AG09309 (cell line): ENCODE measurements at regions not wholly inside any gene's neighbourhood (a gene's known extent, or its start where the extent isn't known, plus 50 kb on each side); places are given as distances from the start of the nearest gene placed in this dataset.

Source experiments
- DNase-seq: peaks from one replicate; pipeline ENCODE4 v3.0.0-alpha.2; 2010; ENCODE audit warnings: low read depth
- H3K4me3 ChIP-seq: 2 replicates; pipeline ENCODE4 v1.5.1; 2011; ENCODE audit warnings: mild to moderate bottlenecking, low read depth, low read length, moderate library complexity; ENCODE audit not compliant: control insufficient read depth
- CTCF ChIP-seq: IDR thresholded peaks from 2 replicates; pipeline ENCODE4 v1.5.1; 2011; ENCODE audit warnings: mild to moderate bottlenecking, low read depth, low read length, inconsistent platforms; ENCODE audit not compliant: insufficient read depth, control insufficient read depth; ENCODE audit errors: missing control alignments

DNA sequence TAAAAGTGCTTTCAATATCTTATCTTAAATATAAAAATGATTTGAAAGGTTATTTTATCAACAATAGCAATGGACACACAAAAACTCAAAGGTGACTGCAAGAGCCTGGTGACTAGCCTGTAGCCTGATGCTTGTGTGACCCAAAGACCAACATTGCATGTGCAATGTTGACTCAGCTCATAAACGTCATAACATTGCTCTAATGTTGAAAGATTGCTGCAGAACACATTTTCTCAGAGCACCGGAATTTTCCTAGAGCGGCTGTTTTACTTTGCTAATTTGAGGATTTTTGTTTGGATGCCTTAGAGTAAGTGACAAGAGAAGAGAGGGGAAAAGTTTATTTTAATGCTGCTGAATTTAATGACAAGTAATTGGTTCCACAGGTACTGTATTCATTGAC lies 107.1 kb downstream of the RAB18 start:
- TF ChIP-seq CTCF: no peak
- H3K4me3 ChIP-seq: no peak overlapping the region
- DNase-seq: peak; percentile 75

DNA sequence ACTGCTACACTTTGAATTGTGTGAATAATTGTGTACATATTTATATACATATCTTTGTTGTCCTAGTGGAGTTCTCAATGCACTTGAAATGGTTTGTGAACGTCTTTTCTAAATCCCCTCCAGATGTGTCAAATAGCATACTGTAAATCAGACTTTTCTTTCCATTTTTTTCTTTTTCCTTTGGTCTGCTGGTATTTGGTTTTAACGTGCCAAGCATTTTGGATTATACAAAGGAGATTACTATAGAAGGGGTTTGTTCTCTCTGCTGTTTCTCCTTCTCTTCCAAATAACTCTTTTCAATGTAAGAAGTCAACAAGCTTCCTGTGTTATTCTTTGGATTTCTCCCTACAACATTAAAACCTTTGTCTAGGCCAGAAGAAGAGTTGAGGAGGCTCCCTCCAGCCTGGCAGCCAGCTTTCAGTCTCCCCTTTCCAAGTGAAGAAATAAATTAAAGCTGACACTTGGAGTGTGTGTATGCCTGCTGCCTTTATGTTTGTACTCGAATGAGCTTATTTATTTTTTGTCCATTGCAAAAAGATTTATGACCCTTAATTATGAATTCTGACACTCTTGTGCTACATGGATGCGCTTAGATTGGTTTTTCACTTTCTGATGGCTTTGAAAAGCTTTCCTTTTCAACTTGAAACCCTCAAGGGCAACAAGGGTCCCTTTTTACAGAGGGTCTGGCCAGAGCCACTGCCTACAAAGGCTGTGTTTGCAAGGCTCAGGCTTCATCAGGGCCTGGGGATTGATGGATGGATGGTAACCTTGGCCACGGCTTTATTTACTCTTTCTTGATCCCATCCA lies 107.8 kb downstream of the RAB18 start:
- DNase-seq: no peak
- H3K4me3 ChIP-seq: no peak overlapping the region
- no peak for TF ChIP-seq CTCF

GRCh38 chr10:27612551-27613035 lies 108.5 kb downstream of the RAB18 start:
- DNase-seq: no peak
- TF ChIP-seq CTCF: no peak
- H3K4me3 ChIP-seq: no peak overlapping the region

- no peak overlapping the region for H3K4me3 ChIP-seq
- TF ChIP-seq CTCF: no peak
- no peak for DNase-seq
These were observed 110.7 kb downstream of the RAB18 start for GRCh38 chr10:27614776-27615175.

DNA sequence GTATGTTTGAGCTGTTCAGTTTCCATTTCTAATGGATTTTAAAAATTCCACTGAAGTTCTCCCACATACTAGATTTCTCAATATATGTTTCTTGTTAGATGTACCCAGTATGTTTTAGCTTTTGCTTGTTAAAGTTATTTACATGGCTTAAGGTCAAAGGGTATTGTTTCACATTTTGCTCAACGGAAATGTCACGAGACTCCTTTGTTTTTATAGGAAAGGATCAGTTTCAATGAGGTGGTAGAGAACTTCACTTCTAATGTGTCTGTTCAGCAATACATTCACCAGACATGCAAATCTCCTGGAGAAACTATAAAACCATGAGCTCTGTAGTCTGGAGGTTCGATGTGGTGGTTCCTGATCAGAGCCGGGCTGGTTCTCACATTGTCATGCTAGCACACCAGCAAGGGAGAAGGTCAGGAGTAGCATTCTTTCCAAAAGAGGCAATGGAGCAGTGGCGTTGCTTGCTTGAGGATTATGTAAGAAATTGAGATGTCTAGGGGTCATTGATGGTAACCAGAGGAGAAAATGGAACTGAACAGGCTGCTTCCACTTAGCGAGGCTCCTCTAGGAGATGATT lies 114.0 kb downstream of the RAB18 start:
- H3K4me3 ChIP-seq: no peak overlapping the region
- no peak for TF ChIP-seq CTCF
- DNase-seq: no peak

- no peak for TF ChIP-seq CTCF
- peak; percentile 78 for DNase-seq
These were observed 114.8 kb downstream of the RAB18 start for GRCh38 chr10:27618906-27619305.

More at GRCh38 chr10:27618906-27619305, 114.8 kb downstream of the RAB18 start:
- no peak overlapping the region for H3K4me3 ChIP-seq
